ENCODE measurements at regions not wholly inside any gene's neighbourhood (a gene's known extent, or its start where the extent isn't known, plus 50 kb on each side); places are given as distances from the start of the nearest gene placed in this dataset.
A peak's percentile ranks its signal among the peaks of the same experiment; 100 is the strongest.

DNA sequence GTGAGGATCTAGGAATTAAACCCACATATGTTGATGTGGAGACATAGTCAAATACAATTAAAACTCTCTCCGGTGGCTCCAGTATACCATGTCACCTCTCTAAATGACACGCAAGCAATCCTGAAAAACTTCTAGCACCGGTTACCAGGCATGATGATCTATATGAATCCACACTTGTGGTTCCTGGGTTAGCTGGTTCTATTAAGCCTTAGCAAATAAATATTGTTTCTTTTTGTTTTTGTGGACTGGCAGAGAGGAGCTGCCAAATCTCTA lies 104.8 kb downstream of the SEC61B start:
- DNase-seq (ENCODE audit: low read depth in 2 of 2), result no peak

DNA sequence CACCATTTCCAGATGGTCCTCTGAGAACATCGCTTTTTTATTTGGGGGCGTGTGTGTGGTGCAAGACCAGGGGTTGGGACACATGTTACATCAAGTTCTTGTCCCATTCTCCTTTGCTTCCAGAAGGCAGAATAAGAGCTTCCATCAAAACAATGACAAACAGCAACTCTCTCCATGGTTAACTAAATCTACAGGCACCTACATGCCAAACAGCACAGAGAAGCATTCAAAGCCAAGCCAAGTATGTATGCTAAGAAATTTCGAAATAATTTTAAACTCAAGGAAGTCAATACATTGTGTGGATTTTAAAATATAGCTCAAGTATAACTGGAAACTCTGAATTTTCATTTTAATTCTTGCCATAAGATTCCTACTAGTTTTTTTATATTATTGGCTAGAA lies 105.6 kb downstream of the SEC61B start:
- no peak for DNase-seq (ENCODE audit: low read depth in 2 of 2)

DNA sequence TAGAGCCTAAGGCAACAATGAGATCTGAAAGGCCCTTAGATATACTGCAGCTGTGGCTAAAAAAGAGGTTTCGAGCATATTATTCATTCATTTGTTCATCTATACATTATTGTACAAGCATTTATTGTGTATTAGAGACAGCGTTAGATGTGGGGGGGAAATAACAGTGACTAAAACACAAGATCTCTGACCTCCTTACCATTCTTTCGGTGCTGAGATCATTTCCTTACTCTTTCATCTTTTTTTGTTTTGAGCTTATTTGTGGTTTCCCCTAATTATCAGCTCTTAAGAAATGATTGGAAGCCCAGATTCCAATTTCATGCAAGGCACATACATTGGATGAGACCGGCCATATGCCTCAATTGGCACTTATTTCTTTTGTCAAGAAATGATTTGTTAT lies 113.2 kb downstream of the SEC61B start:
- DNase-seq (ENCODE audit: low read depth in 2 of 2), result no peak

DNA sequence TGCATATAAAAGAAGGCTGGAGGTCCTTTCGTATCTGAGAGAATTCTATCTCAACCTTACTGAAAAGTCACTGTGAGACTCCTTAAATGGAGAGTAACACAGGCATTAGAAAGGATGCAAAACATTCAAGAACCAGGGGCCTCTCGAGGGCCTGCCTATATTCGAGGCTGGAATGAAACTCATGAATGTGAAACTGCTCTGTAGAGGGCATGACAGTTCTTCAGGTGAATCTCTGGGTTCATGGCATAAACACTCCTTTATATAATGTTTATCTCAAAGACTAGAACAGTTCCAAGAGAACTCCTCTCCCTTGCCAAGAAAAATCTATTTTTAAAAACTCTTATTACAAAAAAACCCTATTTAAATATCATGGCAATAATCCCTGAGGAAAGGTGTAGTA lies 113.9 kb downstream of the SEC61B start:
- DNase-seq (ENCODE audit: low read depth in 2 of 2), result no peak

DNA sequence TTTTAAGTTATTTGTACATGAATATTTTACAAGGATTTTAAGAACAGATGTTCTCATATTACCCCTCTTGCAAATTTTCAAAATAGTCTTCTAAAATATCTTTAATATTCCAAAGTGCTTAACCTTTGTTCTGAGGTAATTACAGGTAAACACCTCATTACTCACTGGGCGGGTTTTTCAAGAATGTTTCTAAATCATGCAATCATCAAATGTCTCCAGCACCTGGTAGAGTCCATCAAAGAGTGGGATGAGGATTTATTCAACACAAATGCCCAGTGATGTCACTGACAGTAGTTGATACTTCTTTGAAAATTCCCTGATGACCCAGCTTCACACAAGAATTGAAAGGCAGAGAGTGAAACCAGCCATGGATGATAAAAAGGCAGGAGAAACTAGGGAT lies 114.4 kb downstream of the SEC61B start:
- no peak for DNase-seq (ENCODE audit: low read depth in 2 of 2)

DNA sequence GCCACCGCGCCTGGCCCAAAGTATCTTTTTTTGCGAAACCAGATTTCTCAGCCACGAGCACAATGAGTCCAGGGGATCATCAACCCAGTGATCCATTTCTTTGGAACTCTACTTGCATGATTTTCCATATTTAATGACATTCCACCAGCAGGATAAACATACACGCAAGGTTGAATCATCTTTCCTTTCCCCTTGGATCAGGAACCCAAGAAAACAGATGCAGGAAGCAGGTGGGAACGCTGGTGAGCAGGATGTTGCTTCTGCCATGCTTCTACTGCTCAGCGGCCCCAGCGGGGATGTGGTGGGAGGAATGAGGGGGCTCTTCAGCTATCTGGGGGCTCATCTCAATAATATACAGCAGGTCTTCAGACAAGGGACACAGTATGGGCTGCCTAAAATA lies 118.2 kb downstream of the SEC61B start:
- peak in 1 of 2 experiments; percentile 15 for DNase-seq (ENCODE audit: low read depth in 2 of 2)

DNA sequence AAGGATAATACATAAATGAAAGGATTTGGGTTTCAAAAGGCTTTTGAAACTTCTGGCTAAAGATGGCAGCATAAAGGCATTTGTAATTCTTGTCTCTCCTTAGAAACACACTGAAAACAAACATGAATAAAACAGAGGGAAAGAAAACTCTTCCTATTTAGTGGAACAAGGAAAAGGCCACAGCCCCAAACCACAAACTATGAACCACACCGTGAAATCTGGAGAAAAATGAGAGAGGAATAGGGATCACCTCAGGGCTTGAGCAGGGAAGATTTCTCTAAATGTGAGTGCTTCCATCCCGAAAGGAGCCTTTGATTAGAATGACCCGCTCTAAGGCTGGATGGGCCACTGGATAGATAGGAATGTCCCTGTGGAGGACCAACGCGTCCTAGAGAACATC lies 119.6 kb downstream of the SEC61B start:
- no peak for DNase-seq (ENCODE audit: low read depth in 2 of 2)

DNA sequence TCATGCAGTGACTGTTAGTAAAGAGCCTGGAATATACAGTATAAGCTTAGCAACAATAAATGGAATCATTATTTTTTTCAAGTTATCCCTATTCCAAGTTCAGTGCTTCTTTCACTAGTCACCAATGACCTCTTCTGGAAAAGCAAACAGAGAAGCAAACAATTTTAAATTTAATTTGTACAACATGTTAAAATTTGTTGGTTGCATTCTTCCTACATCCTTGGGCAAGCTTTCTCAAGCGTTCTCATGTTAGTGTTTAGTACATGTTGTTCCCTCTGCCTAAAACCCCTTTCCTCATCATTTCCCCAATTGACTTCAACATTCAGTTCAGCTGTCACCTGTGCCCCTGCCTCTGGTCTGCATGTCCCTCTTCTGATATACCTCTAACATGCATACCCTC lies 123.4 kb downstream of the SEC61B start:
- DNase-seq (ENCODE audit: low read depth in 2 of 2), result no peak

DNA sequence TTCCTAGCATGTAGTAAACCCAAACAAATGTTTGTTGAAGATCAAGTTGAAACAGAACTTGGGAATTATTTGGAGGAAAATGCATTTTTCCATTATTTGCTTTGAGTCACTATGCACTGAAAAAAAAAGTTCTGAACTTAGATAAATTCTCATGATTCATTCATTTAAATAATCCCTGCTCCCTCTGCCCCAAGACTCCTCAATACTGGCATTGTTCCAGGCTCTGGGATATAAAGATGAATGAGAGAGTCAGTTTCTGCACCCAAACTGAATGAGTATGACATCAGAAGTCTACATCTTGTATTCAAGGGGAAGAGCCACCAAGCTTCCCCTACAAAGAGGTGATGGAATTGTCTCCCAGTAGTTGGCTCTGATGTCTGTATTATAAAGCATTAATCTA lies 123.9 kb downstream of the SEC61B start:
- DNase-seq (ENCODE audit: low read depth in 2 of 2), result peak; percentile 45 to 54

DNA sequence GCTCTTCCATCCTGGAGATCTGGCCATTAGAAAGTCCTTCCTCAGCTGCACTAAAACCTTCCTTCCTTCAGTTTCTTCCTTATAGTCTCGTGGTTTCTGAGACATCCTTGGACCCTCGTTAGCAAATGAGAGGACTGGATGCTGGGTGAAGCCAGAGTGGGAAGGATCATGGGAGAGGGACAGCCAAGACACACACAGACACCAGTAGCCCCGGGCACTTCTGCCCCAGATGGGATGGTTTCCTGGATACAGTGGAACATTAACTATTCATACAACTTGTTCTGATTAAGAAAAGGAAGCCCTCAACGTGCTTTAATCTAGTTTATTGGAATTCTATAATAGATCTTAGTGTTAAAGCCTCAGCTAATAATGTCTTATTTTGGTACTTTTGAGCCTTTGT lies 125.5 kb downstream of the SEC61B start:
- no peak for DNase-seq (ENCODE audit: low read depth in 2 of 2)

DNA sequence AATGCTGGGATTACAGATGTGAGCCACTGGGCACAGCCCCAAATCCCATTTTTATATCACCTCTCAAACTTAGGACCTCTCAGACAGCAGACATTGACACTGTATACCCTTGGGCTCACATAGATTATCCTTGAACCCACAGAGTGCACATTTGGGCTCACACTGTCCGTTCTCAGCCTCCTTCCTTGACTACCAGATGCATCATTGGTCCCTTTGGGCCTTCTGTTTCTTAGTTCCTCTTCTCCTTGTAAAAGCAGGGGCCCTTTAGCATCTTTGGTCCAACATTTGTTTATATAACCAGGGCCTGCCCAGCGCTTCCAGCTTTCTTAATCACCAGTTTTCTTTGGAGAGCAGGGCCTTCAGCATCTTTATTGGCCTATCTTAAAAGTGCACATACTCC lies 126.2 kb downstream of the SEC61B start:
- DNase-seq (ENCODE audit: low read depth in 2 of 2), result no peak

DNA sequence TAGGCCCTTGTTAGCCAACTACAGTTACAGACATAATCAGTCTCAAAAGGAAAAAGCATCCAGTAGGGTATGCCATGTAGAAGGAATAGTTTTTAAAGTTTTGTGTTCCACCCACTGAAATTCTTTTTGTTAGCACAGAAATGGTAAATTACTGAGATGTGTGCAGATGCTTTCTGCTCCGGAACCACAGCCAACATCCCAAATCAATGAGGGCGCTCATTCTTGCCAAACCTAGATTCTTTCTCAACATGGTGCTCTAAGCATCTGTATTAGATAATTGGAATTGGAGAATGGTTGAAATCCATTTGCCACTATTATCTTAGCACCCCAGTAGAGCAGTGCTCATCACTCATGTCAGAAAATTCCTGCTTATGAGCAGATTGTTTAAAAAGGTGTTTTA lies 127.8 kb downstream of the SEC61B start:
- no peak for DNase-seq (ENCODE audit: low read depth in 2 of 2)

DNA sequence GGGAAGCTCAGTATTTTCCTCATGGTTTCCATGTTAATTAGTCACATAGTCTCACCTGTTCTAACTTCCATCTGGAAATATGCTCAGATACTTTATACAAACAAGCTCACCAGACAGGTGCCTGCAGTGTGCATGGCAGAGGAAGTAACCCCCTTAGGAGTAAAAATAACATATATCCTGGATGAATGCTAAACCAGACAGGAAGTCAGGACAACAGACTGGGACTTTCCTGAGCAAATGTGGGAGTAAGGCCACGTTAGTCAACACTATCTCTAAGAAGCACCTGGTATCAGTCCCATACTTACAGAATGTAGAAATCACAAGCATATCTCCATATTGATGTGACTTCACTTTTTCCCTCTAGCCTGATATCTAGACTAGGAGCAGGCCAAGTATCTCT lies 128.4 kb downstream of the SEC61B start:
- no peak for DNase-seq (ENCODE audit: low read depth in 2 of 2)

DNA sequence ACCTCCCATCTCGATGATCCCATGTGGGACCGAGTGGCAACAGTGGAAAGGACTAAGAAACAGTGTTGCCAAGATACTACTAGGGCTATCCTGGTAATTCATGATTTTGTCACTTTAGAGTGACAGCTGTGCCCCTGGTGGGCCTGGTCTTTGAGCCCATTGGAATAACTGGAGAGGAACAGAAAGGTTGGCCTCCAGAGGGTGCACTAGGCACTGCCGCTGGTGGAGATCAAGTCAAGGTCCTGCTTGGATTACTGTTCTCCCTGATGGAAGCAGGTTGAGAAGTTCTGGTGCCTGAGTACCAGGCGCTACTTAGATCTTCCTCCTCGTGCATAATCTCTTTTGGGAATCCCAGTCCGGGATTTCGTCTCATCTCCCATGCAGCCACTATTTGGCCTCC lies 129.6 kb downstream of the SEC61B start:
- no peak for DNase-seq (ENCODE audit: low read depth in 2 of 2)

DNA sequence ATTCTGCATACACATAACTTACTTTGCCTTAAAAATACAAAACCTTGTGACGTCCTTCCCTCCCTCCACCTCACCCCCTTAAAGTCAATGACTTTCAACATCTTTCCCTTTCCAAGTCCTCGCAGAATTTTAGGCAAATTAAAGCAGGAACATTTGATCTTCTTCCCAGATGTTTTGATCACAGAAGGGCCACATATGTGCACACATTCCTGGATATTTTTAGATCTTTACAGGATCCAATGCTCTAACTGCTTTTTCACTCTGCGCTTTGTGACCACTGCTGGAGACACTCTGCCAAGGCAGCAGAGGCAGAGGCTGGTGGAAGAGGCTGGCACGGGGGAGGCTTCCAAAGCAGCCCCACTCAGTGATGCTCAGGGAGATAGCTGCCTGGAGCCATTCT lies 130.7 kb downstream of the SEC61B start:
- DNase-seq (ENCODE audit: low read depth in 2 of 2), result peak; percentile 69 to 71

DNA sequence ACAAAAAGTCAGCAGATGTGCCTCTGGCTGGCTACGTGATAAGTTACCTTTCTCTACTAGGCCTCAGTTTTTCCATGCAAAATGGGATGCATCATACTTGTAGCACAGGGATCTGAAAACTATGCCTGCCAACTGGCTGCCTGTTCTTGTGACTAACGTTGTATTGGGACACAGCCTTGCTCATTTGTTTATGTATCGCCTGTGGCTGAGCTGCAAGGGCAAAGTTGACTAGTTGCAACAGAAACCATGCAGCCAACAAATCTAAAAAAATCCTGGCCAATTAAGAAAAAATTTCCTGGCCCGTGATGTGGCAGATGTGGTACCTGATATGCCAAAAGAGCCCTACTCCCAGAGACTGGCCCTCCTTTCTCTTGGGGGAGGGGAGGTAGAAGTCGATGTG lies 131.3 kb downstream of the SEC61B start:
- peak; percentile 71 to 73 for DNase-seq (ENCODE audit: low read depth in 2 of 2)

DNA sequence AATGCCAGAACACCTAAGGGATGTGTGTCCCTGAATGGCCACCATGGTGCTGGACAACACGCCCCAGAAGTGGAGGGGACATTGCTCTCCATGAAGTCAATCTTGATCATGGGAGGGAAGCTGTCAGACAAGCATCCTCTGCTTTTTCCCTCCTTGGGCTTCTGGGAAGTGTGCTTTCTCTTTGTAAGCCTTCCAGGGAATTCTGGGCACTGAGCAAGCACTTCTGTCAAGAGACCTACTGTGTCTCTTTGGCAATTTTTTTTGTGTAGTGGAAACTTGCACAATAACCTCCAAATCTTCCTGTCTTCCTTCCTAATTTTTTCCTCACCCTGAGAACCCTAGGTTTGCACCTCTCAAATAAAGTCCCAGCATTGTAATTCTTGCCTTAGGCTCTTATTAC lies 132.0 kb downstream of the SEC61B start:
- no peak for DNase-seq (ENCODE audit: low read depth in 2 of 2)

DNA sequence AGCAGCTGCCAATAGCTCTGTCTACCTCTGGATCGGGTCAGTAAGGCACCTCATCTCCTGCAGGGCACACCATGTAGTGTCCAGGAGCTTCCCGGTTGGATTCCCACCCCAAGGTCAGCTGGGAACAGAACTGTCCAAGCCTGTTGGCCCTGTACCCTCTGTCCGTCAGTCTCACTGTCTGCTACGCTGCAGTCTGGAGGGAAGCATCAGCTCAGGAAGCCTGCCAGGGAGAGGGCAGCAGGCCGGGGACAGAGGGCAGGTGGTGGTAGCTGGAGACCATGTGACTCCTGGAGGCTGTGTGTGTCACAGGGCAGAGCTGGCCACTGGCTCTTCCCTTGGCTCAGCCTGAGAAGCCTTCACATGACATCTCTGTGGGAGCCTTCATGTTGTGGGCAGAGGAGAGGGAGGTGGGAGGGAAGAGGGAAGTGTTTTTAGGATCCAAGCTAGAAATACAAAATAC lies 134.5 kb downstream of the SEC61B start:
- no peak for DNase-seq (ENCODE audit: low read depth in 2 of 2)

DNA sequence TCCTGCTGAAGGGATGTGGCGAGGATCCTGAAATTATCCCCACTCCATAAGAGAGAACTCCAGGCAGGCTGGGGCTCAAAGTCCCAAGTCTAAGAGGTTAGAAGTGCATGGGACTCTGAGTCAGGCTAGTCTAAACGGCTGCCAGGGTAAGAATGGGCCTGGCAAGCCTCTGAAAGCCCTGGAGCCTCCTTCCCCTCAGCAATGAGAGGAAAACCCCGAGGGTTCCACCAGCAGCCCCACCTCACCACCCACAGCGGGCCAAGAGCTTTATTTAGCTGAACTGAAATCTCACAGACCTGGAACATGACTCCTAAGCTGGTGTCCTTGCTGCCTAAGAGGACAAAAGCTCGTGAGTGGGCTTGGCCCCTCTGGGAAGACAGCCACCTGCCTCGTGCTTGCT lies 135.5 kb downstream of the SEC61B start:
- no peak for DNase-seq (ENCODE audit: low read depth in 2 of 2)

DNA sequence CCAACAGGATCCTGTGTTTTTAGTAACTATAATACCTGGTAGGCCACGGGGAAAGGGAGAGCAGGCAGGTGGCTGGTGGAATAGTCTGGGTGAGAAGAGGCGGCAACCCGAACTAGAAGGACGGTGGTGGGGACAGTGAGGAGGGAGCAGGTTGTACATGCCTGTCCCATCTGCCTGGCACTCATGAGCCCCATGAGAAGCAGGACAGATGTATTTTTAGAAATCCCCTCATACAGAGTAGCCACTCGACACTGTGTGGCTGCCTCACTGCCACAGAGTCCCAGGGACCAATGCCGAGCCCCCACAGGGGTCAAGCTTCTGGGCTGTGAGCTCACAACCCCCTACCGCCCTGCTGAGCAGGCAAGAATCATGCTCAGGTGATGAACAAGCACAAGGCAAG lies 136.6 kb downstream of the SEC61B start:
- no peak for DNase-seq (ENCODE audit: low read depth in 2 of 2)

DNA sequence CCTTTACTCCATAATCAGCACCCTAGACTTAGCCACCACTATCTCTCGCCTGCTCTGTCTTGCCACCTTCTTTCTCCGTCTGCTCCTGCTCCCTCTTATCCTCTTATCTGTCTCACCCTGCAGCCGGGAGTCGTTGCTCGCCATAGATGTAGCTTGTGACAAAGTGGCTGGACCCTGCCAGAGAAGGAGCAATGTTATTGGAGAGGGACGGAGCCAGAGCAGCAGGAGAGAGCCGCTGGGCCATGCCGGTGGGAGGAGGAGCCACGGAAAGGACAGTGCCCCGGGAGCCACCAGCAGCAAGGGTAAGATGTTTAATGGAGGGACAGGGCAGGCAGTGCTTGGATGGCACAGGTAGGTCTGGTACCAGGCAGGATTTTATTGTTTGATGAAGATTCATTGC lies 137.3 kb downstream of the SEC61B start:
- no peak for DNase-seq (ENCODE audit: low read depth in 2 of 2)

DNA sequence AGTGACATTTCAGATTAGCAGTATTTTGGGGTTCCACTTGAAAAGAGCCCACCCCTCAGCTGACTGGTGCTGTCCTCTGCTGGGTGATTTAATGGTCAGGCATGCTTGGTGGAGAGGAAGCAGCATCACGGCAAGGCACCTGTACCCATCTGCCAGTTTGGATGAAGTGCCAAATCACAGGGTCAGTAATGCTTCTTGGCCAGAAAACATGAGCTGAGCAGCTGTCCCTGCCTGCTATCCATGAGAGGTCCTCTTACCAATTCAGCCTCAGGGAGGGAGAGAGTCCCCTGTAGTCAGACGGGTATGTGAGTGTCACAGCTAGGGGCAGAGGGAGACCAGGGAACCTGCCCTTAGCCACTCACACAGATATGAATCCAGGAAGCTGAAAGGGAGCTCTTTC lies 137.9 kb downstream of the SEC61B start:
- no peak for DNase-seq (ENCODE audit: low read depth in 2 of 2)

DNA sequence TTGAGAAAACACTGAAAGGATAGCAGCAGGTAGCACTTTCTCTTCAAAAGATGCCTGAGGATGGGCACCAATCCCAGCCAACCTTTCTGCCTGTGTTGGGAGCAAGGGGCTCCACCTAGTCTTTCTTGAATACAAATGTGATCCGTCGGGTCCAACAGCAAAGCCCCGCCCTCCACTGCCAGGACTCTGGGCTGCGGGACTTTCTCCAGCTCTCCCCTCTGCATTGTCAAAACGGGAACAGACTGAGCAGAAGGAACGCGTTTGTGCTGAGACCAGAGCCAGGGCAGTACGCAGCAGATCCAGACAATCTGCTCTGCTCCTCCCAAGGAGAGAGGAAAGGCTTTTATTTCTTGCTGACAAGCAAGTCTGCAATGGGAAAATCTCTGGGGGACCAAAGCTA lies 139.7 kb downstream of the SEC61B start:
- no peak for DNase-seq (ENCODE audit: low read depth in 2 of 2)

DNA sequence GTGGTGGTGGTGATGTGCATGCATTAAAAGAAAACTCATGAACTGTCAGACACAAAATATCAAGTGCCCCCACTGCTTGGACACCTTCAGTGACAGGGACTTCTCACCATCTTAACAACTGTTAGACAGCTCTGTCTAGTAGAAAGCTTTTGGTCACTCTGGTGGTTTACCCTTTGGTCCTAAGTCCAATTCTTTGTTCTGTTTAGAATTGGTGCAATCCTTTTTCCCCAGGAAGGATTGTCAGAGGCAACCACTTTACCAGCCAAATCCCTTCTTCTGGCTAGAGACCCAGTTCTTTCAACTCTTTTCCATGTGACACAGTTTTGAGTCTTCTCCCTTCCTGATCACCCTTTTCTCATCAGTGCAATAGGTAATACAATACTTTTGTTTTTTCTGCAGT lies 140.2 kb downstream of the SEC61B start:
- DNase-seq (ENCODE audit: low read depth in 2 of 2), result no peak

DNA sequence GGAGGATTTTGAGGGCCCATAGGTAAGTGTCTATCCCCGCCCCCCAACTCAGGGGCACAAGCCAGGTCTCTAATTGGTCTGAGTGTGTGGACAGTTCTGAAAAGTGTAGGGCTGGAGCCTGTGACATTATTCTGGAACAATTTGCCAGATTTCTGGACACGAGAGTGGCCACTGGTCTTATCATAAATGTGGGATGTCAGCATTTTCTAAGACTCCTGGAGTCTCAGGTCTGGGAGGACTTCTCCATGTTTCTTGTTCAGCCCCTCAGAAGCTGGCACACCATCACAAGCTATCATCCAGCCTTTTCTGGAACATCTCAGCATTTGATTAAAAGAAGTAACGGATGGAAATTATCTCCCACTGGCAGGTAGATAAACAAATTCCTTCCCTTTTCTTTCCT lies 141.4 kb downstream of the SEC61B start:
- DNase-seq (ENCODE audit: low read depth in 2 of 2), result no peak

All from fibroblast of skin of left biceps (primary cell).